Stimulated activated CD4-positive, alpha-beta T cell treated with anti-CD3 and anti-CD28 coated beads, Interleukin-2, amount 100 ng/mL, for 48 hours (primary cell): ENCODE measurements at regions not wholly inside any gene's neighbourhood (a gene's known extent, or its start where the extent isn't known, plus 50 kb on each side); places are given as distances from the start of the nearest gene placed in this dataset.
"Not testable (repeated sequence)": the region's sequence is repeated elsewhere in the genome, so short reads cannot be mapped to it uniquely, and the experiment has no call there.

Experiments
- DNase-seq, 2 donors: peaks; one replicate each; pipeline ENCODE4 v3.0.0-alpha.2; 2020

DNA sequence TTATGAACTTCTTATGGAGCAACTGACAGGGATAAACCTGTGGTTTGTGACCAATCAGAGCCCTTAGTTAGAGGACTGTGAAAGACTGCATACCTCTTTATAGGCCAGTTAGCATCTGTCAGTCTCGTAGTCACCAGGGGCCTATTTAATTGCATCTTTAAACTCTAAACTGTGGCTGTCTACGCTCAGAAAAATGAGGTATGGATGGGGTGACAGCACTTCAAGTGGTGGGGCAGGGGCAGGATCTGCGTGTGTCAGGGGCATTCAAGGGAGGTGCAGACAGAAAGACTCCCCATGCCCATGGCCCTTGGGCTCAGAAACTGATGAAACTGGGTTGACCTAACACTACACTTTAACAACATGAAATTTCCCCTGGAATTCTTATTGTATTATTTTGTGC is 132.6 kb upstream of the TBCA start:
- DNase-seq = no peak

DNA sequence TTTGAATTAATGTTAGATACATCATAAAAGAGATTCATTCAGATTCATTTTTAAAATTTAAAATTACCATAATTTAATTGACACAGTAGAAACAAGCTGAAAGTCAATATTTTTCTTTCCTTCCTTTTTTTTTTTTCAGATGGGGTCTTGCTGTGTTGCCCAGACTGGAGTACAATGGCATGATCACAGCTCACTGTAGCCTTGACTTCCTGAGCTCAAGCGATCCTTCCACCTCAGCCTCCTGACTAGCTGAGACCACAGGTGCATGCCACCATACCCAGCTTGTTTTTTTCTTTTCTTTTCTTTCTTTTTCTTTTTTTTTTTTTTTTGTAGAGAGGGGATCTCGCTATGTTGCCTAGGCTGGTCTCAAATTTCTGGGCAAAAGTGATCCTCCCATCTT is 131.6 kb upstream of the TBCA start:
- DNase-seq = no peak

DNA sequence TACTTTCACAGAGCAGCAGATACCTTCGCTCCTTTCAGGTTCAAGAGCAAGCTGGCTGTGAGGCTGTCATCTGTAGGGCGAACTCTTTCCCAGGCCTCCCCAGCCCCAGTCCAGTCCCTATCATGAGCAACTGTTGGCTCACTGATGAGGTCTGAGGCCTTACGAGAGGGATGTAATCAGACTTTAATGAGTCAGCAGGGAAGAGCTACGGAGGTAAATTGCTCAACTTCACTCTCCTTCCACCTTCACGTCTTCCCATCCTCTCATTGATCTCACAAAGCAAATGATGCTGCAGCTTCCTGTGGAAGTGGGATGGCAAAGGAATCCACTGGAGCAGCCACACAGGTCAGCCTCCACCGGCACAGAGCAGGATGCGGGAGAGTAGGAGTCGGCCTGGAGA is 130.7 kb upstream of the TBCA start:
- DNase-seq = no peak

DNA sequence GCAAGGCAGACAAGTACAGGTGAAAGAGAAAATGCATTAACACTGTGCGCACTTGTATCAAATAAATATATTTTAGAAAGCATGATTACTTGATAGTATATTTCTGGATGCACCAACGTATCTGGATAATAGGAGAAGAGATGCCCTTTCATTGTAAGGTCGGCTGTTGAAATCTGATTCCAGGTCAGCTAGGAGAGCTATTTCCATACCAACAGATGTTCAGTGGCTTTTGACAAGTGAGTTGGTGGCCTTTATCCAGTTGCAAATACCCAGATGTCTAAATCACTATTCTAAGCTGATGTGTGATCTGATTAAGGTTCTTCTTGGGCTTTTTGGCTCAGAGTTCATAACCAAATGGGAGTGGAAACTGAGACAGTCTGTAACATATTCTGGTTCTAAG is 128.2 kb upstream of the TBCA start:
- no peak for DNase-seq

DNA sequence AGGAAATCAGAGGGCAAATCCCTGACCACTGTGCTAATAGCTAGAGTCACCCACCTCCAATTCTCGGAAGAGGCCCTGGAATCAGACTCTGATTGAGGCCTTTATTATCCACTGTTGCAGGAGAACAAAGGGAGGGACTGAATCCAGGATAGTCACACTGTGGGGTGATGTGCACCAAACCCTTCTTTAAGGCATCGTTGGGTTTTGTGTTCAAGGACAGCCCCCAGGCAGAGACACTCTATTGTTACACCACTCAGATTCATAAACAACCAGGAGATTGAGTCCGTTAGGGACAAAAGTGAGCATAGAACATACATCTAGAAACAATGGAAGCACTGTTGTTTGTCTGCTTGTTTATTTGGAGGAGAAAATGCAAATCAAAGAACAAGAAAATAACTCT is 124.6 kb upstream of the TBCA start:
- DNase-seq = no peak

DNA sequence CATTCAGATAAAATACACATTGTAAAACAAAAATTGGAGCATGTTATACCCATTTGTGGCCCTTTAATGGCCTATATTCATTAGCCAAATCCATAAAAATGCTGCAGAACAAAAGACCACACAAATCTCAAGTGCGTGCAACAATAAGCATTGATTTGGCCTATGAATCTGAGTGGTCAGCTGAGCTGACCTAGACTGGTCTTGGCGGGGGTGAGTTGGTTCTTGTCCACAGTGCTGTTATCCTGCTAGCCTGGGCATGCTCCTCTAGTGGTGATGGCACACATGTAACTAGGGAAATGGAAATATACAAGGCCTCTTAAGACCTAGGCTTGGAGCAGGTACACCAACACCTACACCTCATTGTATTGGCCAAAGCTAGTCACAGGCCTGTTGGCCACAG is 122.2 kb upstream of the TBCA start:
- no peak for DNase-seq

DNA sequence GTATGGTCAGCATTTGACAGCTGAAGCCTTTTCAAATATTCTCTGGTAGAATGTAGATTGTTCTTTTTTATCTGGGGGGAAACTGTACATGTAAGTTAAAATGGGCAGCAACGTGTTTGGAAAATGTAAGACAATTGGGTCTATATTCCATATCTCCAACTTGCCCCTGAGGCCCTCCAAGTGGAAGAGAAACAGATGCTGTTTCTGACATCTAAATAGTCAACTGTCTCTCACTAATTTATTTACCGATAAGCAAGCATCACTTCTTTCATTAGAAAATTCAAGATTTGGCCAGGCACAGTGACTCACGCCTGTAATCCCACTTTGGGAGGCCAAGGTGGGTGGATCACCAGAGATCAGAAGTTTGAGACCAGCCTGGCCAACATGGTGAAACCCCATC is 120.2 kb upstream of the TBCA start:
- DNase-seq = no peak

DNA sequence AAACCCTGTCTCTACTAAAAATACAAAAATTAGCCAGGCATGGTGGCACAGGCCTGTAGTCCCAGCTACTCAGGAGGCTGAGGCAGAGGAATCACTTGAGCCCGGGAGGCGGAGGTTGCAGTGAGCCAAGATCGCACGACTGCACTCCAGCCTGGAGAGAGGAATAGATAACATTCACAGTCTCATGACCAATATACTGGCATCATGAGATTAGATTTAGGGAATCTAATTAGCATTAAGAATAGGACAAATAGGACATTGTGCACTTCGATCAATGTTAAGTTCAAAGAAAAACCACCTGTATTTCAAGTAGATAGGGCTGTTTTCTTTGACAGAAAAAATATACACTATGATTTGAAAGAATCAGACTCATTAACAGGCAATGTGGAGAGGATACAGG is 118.0 kb upstream of the TBCA start:
- not testable (repeated sequence) for DNase-seq

DNA sequence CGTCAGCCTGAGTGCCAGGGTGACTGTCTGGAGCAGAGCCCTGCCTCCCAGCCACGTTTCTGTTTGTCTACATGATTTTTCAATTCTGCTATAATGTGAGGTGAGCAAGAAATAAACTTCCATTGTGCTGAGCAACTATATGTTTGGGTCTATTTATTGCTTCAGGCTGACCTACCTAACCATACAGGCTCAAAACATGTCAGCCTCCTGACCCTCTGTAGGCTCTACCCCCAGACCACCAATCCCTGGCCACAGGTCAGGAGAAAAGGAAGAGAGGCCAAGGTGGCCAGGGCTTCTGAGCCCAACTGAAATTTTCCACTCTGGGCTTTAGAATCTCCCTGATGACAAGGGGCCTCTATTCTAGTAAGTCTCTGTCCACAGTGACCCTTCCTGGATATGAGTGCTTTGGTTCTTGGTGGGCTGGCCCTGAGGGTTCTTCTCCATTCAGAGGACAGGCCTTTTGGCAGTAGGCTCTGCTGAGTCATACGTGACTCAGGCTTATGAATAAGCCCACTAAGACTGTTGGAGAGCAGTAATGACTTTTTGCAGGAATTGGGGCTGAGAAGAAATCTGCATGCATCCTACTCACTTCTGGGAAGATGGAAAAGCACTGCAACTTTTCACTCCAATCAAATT is 117.2 kb upstream of the TBCA start:
- no peak for DNase-seq

DNA sequence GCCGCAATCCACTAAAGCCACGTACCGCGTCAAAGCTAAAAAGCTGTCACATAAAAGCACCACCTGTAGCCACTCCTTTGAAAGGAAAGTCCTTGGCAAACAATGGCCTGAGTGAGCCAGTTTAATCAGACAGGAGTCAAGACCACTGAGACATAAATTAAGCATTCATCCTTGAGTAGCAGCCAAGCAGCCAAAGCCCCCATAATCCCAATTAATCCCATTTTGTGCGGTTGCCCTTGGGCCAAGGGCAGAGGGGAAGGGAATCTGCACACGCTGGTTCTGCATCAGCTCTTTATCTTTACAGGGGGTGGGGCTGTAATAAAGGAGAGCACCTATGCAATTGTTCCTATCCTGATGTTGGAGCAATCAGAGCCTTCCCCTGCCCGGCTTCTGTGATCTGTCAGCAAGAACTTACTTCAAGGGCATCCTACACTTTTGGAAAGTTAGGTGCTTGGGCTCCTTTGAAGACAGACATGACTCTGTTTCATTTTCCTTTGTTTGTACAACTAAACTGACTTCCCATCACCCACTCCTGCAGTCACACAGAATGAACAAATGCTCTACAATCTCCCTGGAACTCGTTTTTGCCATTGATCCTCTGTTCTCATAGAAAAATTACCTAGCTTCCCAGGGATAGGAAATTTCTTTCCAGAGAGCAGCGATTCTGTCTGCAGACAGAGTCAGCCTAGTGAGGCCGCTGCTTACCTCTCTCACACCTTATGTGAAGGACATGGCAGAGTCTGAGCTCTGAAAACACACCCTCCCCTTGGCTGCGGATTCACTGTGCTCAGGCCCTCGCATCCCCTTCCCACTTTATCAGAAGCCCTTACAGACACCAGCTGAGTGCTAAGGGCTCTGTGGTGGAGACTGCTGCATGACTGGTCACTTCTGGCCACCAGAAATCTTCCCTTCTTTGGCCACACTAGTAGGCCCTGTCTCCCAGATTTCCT is 116.2 kb upstream of the TBCA start:
- DNase-seq = no peak

DNA sequence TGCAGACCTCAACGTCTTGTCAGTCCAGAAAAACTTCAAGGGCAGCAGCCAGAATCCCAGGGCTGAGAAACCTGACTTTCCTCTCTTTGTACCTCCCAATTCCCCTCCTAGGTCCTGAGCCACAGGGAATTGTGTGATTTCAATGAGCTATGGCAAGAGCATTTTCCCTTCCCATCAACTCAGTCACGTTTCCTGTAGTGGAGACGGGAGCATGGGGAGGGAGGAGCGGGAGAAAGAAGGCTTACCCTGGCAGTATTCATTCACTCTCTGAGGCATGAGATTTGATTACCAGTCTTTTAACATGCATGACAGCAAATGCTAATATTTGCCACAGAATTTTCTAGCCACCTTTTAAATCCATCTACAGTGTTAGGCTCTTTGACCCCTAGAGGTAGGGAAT is 109.4 kb upstream of the TBCA start:
- DNase-seq = no peak

DNA sequence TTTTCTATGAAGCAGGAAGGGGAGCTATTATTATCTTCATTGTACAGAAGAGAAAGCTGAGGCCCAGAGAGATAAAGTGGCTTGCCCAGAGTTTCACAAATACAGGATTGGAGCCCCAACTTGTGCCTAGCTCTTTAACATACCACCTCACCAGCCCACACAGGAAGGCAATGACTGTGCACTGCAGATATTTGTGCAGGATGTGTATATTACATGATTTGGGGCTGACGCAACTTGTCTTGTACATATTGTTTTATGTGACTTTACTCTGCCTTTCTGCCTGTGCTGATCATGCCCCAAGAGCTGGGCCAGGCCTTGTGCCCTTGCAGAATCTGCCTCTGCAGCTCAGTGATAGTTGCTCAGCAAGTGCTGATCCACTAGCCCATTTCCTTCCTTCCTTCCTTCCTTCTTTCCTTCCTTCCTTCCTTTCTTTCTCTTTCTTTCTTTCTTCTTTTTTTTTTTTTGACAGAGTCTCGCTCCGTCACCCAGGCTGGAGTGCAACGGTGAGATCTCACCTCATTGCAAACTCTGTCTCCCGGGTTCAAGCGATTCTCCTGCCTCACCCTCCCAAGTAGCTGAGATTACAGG is 106.6 kb upstream of the TBCA start:
- peak; percentile 5 to 10 for DNase-seq

DNA sequence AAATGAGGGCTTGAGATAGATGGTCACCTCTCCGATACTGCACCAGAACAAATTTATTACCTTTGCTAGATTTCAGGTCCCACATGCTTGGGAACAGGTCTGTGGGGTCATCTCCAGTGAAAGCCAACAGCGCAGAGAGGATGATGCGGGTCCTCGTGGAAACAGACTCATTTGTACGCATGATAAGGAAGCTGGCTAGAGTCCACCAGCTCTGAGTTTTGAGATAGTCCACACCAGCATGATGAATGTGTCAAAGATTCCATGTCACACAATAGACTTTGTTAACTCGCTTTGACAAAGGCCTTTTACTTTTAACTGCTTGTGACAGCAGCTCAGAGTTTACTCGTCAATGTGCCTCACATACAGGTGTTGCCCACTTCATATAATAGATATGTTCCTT is 105.4 kb upstream of the TBCA start:
- DNase-seq = no peak

DNA sequence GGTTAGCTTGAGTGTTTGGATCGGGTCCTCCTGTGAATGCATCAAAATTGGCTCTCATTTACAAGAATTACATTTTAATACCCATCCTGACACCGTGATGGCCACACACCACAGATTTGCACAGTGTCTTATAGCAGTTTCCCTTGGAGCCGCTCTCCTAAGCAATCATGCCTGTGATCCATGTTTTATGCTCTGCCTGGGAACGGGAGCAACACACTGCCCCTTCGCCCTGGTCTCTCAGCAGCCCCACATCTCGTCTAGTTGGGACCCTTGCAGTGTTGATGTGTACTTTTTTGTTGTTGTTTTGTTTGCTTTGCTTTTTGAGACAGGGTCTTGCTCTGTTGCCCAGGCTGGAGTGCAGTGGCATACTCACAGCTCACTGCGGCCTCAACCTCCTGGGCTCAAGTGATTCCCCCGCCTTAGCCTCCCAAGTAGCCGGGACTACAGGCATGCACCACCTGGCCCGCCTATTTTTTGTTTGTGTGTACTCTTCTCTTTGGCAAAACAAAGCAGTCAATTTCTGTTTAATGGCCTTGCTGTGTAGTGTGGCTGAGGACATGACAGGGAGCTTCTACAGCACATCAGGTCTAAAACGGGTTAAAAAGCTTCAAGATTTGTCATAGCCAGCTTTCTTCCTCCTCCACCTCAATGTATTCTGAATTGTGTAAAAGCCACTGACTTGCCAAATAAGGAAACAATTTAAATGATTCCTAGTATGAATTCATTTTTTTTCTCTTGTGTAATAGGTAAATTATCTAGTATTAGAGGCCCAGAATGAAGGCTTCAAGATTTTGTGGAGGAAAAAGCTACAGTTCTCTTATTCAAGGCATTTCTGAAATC is 101.6 kb upstream of the TBCA start:
- DNase-seq = no peak

DNA sequence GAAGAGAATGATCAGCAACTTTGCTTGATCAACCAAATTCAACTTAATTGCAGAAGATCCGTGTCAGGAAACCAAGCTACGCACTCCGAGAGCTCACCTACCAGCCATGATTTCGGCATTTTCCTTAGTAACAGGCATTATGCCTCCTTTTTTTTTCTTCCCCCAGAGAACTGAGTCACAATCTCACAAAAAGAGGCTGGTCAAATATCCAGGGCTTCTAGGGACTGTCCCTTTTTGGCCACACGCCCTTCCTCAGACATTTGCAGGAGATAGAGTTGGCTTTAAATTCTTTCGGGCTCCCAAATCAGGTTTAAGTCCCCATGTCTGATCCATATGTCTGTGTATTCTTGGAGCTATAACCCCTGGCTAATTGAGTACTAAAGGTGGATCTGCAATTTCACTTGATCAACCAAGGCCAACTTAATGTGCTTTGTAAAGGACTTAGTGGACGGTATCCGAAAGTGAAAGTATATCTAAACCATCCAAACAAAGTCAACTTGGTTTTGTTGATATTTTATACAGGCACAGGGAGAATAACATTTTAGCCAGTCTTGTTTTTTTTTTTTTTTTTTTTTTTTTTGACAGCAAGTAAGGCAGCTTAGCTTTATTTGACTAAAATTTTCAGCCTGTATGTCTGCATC is 100.8 kb upstream of the TBCA start:
- no peak for DNase-seq

DNA sequence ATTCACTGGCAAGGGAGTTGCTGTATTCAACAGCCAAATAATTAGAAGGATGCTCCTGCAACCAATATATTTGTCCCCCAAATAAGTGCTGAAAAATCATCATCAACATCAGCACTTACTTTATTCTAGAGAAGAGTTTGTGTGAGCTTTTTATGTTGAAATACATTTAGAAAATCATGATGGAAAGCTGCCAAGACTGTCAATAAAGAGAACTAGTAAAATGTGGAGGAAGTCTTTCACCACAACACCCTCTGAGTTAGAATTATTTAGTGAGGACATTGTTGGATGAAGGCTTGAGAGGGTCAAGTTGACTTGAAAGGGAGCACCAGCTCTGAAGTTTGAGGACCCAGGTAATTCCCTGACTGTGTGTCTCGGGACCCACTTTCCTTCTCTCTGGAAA is 100.2 kb upstream of the TBCA start:
- DNase-seq = no peak

DNA sequence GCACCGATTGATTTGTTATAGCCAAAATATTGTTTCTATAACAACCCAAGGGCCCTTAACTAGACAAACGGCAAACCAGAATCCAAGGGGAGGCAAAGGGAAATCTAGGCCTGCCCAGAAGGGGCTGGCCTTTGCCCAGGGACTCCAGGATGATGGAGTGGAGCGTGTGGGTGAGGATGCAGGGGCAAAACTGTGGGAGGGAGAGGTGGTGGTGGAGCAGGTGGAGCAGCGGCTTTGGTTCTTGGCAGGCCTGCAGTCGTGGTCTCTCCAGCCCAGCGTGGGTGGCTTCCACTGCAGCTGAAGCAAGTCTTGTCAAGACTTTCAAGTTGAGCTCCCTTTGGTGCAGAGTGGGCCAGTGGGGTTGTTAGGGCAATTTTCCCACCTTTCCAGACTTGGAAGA is 98.6 kb upstream of the TBCA start:
- no peak for DNase-seq

DNA sequence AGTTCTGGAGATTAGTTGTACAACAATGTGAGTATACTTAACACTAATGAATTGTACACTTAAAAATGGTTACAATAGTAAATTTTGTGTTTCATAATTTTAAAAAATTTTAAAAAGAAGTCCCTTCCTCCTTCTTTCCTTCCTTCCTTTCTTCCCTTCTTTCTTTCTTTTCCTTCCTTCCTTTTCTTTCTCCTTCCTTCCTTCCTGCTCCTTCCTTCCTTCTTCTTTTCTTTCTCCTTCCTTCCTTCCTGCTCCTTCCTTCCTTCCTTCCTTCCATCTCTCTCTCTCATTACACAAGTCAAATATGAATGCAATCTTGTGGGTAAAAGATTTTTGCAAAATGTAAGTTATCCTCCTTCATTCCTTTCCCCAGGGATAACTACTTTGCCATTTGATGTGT is 97.1 kb upstream of the TBCA start:
- no peak for DNase-seq

DNA sequence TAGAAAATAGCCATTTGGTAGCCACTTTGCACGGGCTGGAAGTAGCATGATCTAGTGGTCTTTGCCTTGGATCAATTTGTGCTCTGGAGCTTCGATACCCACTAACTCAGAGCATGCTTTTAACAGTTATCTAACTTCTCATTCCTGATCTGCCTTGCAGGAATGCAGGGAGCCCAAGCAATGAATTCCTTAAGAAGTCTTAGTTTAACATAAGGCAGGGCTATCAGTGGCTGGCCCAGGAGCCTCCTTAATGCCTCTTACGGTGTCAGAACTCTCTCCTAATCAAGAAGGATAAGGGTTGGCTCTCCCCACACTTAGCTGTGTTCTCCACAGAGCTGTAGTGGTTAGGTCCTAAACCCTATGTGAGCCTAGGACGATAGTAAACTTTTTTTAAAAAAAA is 95.8 kb upstream of the TBCA start:
- no peak for DNase-seq

DNA sequence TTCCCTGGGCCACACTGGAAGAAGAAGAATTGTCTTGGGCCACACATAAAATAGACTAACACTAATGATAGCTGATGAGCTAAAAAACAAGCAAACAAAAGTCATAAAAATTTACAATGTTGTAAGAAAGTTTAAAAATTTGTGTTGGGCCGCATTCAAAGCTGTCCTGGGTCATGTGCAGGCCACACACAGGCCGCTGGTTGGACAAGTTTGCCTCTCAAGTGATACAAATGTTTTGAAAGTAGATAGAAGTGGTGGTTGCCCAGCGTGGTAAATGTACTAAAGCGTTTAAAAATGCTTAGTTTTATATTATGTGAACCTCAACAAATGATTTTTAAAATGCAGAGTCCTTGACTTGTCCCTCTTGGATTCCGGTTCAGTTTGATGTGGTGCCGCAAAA is 94.9 kb upstream of the TBCA start:
- DNase-seq = no peak

DNA sequence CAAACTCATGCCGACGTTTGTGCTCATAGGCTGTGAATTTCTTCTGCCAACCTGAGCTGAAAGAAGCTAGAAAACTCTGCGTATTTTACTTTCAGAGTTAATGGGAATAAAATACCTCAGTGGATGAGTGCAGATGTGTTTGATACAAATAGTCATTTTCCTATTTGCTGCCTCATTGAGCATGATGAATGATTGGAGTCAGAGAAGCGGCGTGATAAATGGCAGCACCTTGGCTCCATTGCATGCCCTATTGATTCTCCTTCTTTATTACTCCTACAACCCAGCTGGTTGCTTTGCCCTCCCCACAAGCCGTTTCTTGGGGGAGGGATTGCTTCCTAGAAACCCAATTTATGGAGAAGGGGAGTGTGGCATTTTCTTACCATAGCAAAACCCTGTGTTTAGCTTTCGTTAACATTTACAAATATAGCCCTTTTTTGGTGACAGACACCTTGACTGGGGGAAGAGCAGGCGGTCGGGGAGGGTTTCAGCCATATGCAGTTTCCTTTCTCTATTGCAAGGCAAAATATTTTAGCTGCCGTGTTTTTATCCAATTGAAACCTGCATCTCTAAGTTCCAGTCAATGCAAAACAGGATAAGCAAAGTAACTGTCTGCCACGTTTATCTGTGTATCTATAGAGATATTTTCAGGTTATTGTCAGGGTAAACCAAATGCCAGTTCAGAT is 93.1 kb upstream of the TBCA start:
- DNase-seq = no peak

DNA sequence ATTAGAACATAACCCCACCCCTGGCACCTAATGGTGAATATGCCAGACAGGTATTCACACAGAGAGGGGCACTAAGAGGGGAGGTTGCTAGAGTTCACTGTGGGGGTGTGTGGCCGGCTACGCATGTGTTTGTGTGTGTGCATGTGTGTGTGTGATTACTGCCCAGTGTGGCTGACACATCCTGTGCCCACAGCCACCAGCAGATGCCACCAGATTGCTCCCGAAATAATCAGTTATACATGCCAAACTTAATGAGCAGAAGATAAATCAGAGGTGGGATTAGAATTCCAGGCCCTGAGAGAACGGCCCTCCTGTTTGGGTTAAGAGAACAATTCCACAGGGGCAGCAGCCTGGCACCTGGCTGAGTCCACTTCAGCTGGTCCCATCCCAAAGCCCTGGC is 91.8 kb upstream of the TBCA start:
- no peak for DNase-seq
